ENCODE measurements at regions not wholly inside any gene's neighbourhood (a gene's known extent, or its start where the extent isn't known, plus 50 kb on each side); places are given as distances from the start of the nearest gene placed in this dataset.
"Not testable (repeated sequence)": the region's sequence is repeated elsewhere in the genome, so short reads cannot be mapped to it uniquely, and the experiment has no call there.

DNA sequence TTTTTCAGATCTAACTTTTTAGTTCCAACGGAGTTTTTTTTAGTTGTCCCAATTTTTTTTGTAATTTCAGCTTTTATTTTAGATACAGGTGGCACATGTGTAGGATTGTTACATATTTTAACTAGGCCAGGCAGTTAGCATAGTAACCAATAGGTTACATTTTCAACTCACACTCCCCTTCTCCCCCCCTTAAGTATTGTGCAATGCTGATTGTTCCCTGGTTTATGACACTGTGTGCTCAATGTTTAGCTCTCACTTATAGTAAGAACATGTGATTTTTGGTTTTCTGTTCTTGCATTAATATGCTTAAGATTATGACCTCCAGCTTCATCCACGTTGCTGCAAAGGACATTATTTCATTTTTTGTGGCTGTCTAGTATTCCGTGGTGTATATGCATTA is 503.2 kb downstream of the CDH9 start:
- DNase-seq: no peak

DNA sequence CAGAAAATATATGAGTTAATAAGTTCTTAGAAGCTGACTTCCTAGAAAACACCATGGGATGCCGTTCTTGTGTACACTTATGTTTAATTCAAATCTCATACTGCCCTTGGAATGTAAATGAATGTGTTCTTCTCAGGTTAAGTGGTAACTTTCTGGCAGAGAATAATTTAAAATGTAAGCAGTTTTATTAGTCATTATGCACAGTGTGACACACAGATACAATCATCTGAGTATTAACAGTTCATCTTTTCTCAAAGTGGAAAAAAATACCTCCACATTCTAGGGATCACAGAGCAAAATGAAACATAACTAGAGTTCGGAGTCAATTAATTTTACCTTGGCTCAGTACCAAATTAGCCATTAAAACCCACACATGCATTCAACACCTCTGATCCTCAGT is 508.1 kb downstream of the CDH9 start:
- DNase-seq: no peak

DNA sequence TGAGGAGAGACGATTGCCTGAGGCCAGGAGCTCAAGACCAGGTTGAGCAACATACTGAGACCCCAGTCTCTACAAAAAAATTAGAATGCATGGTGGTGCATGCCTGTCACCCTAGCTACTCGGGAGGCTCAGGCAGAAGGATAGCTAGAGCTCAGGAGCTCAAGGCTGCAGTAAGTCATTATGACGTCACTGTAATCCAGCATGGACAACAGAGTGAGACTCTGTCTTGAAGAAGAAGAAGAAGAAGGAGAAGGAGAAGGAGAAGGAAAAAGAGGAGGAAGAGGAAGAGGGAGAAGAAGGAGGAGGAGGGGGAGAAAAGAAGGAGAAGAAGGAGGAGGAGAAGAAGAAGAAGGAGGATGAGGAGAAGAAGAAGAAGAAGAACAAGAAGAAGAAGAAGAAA is 519.1 kb downstream of the CDH9 start:
- no peak for DNase-seq

DNA sequence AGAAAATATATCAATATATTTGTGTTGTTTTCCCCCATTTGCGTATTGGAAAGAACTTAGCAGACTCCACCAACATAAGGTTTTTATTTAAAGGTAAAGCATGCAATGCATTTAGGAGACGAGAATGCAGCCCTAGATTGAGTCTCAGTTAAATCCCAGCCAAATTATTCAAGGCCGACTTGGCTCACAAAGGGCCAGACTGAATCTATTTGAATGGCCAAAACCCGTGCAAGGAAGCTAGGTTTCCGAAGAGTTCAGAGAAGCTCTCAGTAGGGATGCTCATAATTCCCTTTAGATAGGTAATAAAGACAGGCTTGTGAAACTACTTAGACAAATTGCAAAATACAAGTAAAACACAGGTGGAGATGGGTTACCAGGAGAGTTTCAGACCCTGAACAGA is 520.3 kb downstream of the CDH9 start:
- DNase-seq: no peak

DNA sequence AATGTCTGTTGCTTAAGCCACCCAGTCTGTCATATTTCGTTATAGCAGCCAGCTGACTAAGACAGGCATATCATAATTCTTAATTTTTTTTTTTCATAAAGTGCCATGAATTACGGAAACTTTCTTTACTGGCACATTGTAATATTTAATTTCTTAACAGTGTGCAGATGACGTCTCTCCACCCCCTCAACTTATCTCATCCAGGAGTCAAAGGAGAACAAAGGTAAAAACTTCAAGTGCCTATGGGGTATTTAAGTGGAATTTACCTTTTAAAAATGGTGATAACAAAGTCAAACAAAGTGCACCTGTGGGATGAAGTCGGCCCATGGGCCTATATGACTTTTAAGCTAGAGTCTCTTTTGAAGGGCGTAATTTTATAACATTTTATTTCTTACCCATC is 539.4 kb downstream of the CDH9 start:
- no peak for DNase-seq

DNA sequence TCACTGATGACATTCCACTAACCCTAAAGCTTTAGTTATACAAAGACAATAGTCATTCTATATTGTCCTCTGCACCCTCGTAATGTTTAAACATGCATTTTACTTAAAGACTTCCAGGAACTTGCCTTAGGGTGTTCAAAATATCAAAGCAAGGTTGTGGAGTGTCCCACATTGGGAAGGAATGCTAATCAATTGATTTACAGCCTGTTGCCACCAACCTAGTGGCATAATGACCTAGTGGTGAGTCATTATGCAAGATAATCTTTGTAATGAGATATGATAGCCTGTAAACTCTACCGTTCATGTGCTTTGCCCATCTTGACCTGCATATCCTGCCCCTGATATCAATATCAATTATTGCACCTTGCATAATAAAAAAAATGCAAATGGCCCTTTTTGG is 542.9 kb downstream of the CDH9 start:
- DNase-seq: no peak

DNA sequence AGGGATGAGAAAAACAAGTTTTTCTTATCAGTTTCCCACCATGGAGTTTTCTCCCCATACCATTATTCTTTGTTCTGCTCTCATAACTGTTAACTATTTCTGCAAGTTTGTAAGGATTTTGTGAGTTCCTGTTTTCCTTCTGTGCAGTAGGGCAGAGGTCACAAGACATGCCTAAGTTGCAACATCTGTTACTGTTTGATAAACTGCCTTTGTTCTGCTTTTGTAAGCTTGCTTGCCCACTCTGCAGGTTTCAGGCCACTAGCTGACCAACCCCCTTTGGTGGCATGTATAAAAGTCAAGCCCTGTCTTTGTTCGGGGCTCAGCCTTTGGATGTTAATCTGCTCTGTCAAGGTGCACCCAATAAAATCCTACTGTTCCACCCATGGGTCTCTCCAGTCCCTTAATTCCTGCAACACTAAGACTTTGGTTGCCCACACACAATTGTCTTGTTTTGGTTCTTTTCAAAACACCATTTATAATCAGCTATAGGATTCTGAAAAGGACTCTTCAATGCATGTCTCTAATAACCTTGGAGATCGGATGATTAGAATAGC is 545.4 kb downstream of the CDH9 start:
- no peak for DNase-seq

DNA sequence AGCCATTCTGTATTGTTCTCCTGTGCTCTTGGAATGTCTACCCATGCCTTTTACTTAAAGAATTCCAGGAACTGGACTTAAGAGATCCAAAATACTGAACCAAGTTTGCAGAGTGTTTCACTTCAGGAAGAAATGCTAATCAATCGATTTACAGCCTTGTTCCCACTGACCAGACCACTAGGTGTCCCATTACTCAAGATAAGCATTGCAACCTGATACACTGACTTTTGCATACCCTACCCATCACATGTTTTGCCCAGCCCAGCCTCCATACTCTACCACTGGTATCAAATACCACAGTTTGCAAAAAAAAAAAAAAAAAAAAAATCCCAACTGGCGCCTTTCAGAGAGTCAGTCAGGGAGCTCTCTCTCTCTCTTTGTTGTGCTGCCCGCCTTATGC is 550.8 kb downstream of the CDH9 start:
- DNase-seq: no peak

DNA sequence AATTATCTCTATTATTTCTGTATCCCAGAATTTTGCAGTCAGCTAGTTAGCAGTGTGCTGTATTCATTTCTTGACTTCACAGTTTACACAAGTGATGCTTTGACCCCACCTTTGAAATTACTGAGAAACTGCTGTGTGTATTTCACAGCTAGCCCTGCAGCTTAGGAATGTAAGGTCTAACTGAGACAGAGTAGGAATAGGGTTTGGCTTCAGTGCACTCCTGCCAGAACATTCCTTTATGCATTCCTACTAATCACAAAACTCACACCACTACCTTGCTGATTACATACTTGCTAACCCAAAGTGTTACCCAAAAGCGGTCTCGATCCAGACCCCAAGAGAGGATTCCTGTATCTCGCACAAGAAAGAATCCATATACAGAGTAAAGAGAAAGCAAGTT is 551.8 kb downstream of the CDH9 start:
- no peak for DNase-seq

DNA sequence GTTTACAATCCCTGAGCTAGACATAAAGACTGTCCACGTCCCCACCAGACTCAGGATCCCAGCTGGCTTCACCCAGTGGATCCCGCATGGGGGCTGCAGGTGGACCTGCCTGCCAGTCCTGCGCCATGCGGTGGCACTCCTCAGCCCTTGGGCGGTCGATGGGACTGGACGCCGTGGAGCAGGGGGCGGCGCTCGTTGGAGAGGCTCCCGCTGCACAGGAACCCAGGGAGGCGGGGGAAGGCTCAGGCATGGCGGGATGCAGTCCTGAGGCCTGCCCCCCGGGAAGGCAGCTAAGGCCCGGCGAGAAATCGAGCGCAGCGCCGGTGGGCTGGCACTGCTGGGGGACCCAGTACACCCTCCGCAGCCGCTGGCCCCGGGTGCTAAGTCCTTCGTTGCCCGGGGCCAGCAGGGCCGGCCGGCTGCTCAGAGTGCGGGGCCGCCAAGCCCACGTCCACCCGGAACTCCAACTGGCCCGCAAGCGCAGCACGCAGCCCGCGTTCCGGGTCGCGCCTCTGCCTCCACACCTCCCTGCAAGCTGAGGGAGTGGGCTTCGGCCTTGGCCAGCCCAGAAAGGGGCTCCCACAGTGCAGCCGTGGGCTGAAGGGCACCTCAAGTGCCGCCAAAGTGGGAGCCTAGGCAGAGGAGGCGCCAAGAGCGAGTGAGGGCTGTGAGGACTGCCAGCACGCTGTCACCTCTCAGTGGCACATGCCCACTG is 553.1 kb downstream of the CDH9 start:
- not testable (repeated sequence) for DNase-seq

DNA sequence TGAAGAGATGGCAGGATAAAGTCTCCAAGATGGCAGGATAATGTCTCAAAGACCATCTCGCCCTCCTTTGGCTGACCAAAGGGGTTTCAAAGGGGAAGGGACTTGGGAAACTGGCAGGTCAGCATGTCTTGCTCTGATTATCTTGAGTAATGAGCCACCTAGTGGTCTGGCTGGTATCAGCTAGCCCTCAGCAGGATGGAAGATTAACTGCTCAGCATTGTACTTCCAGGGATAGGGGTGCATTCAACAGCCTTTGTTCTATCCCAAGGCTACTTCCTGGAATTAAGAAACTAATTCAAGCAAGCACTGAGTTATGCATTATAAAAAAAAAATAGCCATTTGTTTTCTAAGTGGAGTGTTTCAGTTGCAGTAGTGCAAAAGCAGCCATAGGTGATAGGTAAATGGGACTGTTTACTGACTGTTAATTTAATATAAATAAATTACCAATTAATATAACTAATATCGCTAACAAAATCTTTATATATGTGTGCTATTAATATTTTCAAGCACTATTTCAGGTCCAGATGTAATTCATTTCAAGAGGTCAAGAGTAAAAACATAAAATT is 555.5 kb downstream of the CDH9 start:
- DNase-seq: no peak

DNA sequence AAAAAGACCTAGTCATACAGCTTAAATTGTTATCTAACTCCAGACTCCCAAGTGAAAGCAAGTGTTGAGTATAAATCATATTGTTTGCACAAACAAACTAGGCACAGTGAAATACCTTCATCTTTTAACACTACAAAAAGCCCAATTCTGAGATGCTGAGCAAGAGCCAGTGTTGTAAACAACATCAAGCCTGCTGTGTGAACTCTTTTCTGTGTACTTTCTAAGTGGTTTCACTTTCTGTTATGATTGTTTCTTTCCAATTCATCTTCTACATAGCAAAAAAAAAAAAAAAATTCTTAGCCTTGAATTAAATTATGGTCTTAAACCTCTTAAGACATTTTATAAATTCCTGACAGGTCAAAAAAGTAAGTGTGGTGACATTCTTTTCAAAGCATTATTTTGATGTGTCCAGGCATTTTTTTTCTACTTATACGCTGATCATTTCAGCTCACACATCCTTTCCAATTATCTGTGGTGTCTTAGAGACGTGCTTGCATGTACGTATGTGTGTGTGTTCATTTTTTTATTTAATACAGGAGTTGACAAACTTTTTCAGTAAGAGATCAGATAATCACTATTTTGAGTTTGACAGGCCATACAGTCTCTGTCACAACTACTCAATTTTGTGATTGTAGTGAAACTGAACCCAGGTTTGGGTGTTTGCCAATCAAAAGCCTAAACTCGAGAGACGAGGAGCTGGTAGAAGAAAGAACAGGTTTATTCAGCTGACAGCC is 556.1 kb downstream of the CDH9 start:
- DNase-seq: no peak

DNA sequence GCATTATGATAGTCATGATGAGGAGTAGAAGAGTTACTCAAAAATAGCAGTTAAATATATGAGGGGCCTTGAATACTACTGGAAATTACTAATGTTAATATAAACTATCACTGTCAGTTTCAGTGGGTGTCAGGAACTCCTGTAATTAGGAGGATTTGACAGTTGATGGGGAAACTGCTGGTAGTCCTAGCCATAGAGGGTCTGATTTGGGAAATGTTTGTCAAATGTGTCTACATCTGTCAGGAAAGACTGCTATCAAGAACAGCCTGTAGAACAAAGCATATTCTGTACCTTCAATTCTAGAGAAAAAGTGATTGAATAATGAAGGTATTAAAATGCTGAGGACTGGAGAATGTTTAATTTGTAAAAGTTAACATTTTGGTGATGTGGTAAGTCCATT is 567.9 kb downstream of the CDH9 start:
- no peak for DNase-seq

DNA sequence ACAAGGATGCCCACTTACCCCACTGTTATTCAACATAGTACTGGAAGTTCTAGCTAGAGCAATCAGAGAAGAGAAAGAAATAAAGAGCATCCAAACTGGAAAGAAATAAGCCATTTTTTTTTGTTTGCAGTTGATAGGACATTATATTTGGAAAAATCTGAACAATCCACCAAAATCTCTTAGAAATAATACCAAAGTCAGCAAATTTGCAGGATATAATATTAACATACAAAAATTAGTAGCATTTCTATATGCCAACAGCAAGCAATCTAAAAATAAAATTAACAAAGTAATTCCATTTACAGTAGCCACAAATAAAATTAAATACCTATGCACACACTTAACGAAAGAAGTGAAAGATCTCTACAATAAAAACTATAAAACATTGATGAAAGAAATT is 599.3 kb downstream of the CDH9 start:
- DNase-seq: no peak

DNA sequence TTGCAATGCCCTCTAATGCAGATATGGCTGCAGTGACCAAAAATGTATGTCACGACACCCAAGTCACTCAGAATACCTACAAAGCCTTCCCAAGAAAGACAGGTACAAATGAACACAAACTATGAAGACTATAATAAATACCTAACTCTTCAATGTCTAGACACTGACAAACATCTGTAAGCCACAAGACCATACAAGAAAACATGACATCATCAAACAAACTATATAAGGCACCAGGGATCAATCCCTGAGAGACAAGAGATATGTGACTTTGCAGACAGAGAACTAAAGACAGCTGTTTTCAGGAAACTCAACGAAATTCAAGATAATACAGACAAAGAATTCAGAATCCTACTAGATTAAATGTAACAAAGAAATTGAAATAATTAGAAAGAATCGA is 603.7 kb downstream of the CDH9 start:
- DNase-seq: no peak

DNA sequence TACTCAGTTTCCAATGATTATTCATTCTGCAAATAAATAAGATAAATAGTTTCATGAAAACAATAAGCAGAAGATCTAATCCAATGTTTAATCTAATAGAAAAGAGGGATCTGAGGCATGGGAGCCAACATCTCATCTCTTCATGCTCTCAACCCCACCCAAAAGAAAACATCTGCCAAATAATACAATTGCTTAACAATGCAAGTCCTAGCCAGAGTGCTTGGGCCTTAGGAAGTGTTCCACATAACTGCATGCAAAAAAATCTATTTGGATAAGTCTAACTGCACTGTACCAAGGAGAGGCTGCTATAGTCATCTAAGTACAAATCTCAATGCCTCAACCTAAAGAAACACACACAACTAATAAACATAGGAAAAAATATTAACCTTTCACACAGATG is 606.0 kb downstream of the CDH9 start:
- DNase-seq: no peak

DNA sequence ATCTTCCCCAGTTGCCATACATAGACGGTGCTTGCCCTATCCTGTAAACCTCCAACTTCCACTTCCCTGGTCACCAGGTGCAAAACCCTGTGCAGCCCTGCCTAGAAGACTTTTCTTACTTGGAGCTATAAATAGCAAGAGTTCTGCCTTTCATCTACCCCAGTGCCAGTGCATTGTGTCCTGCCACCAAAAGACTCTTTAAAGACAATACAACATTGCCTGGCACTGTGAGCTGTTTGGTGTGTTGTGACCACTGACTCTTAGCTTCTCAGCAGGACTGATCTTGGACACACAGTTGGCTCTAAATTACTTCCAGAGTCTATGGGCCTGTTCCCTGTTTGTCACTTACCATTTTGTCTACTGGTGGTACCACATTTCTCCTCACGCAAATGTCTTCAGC is 608.1 kb downstream of the CDH9 start:
- no peak for DNase-seq

DNA sequence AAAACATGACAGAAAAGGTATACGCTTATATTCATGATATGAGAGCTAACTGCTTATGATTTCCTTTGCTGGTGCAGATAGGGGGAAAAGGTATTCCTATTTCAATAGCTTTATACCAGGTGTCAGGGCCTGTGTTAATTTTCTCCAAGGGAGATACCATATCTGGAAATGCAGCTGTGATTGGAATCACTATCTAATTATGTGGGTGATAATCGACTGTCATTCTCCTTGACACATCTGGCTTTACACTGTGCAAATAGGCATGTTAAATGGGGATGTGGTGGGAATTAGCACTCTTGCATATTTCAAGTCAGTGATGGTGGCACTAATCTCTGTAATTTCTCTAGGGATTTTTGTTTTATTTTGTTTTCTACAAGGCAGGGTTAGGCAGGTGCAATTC is 611.1 kb downstream of the CDH9 start:
- no peak for DNase-seq

DNA sequence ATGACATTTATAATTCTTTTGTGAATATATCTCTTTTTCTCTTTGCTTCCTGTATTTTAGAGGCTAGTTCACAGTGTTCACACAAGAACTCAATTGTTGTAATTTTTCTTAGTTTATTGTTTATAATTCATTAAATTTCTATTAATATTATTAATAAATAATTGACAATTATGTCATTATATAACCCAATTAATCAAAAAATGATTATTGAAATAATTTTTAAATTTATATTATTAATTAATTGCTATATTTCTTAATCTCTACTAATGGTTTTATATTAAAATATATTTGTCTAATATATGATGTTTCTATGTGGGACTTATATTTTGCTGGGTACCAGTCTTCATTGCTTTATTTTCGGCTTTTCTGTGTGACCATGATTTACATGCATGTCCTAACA is 618.4 kb downstream of the CDH9 start:
- DNase-seq: no peak

DNA sequence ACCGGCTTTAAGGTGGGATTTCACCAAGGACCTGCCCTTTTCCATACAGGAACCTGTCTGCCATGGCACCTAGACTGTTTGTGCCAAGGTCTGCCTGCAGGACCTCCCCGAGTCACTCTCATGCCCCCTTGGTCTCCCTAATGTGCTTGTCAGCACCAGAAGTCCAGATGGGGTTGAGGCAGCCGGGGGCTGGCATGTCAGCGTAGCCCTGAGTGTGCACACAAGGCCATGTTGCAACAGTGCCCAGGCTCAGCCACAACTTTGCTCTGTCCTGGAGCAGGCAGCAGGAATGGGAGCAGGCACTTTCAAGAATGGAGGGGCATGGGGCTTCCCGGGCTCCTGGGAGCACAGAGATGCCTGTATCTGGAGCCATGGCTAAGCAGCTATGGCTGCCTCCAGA is 621.5 kb downstream of the CDH9 start:
- no peak for DNase-seq

DNA sequence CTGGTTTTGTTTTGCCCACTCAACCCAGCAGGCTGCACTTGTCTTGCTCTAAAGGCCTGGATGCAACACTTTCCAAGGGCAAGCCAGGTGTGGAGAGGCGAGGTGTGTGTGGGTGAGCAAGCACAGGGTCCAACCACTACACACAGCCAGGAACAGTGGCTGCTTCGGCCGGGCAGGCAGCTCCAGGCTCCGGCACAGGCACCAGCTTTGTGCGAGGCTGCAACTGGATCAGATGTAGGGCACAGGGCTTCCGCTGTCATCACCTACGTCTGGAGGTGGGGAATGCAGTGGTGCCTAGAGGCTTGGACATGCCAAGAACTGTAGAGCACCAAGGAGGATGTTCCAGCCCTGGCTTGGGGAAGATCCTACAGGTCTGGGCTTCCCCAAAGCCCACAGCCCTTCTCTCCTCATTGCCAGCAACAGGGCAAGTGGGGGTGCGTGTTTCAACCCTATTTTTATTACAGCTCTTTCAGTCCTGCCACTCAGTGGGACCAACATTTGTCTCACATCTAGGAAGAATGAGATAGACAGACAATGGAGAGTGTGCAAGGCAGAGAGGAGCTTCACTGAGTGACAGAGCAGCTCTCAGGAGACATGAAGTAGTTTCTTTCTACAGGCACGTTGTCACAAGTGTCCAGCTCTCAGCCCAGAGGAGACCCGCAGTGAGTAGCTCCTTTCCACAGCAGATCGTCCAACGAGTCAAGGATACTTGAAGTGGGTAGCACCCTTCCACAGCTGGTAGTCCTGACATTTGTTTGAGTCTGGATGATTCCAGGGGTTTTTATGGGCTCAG is 622.2 kb downstream of the CDH9 start:
- DNase-seq: no peak

DNA sequence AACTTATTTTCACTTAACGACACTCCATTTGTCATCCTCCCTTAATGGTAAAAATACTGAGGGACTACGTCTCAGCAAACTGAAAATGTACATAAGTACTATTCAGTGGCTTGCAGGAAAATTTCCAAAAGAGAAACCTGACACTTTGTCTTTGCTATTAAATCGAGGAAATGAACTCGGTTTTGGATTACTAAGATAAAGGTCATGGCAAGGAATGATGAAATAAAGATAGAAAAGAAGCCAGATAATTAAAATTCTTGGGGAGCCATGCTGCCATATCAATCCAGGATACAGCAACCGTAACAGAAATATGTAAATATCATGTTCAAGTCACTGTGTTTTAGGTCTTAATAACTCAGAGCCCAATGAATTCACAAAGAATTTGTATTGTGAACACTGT is 647.8 kb downstream of the CDH9 start:
- no peak for DNase-seq

DNA sequence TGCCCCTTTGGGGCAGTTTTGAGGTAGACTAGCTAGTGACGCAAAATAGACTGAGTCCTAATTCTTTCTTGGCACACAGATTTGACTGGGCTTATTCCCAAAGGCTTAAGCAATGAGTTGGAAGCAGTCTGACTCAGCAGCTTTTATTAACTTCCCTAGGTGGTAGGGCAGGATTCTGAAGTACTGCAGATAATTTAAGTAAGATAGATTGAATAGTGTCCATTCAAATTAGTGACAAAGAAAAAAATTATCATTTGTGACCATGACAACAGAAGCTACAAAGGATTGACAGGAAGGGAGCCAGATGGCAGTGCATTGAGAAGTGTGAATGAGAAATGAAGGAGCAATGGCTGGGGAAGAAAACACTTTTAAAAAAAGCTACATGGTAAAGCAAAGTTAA is 649.4 kb downstream of the CDH9 start:
- no peak for DNase-seq

DNA sequence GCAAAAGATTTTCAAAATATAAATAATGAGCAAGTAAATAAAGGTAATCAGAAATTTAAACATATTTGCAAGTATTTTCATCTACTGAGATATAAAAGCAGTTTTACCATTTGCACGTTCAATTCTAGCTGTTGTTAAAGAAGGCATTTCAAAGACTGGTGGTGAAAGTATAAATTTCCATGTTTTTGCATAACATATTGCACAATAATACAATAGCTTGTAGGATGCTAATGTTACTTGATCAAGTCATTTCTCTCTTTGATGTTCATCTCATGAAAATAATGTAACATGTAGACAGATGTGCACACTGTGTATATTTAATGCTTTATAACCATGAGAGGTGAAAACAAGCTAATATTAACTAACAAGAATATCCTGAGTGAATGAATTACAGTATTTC is 651.9 kb downstream of the CDH9 start:
- no peak for DNase-seq

Data from activated naive CD4-positive, alpha-beta T cell treated with anti-CD3 and anti-CD28 coated beads, Interleukin-2, amount 50 U/mL, for 16 hours (primary cell).